Mucosa of descending colon (tissue), 3 donors: ENCODE measurements at regions not wholly inside any gene's neighbourhood (a gene's known extent, or its start where the extent isn't known, plus 50 kb on each side); places are given as distances from the start of the nearest gene placed in this dataset.

Experiments used
- ATAC-seq: fragments of 200-7000 bp; cut with Tn5 transposase; one replicate; pipeline ENCODE4 v1.9.1; 2020; ENCODE audit warnings: mild to moderate bottlenecking, moderate library complexity
- DNase-seq, 3 donors: peaks; one replicate each; pipeline ENCODE4 v3.0.0-alpha.2; 2020
- H3K36me3 ChIP-seq: fragments of 200-600 bp; one replicate; pipeline ENCODE4 v1.8.0; 2021; ENCODE audit warnings: low read depth, mild to moderate bottlenecking
- H3K4me1 ChIP-seq: fragments of 200-600 bp; one replicate; pipeline ENCODE4 v1.8.0; 2021; ENCODE audit warnings: low read depth, mild to moderate bottlenecking
- H3K4me3 ChIP-seq: fragments of 200-600 bp; one replicate; pipeline ENCODE4 v1.8.0; 2021; ENCODE audit warnings: mild to moderate bottlenecking
- H3K9me3 ChIP-seq: fragments of 200-600 bp; one replicate; pipeline ENCODE4 v1.8.0; 2021; ENCODE audit warnings: mild to moderate bottlenecking
- intact Hi-C, 2 donors: fragments of 100-400 bp; cut with DNase I in 1 of 2; cut with micrococcal nuclease in 1 of 2; formaldehyde crosslinking; loops; one replicate each; pipeline versions ENCODE4 v1.11.0 to v1.11.1; 2022; cut with DNase I, micrococcal nuclease
- TF ChIP-seq, protein P1 (sequence below): fragments of 200-600 bp; IDR thresholded peaks from one replicate; pipeline ENCODE4 v1.8.0; 2022; ENCODE audit warnings: antibody characterized with exemption, mild to moderate bottlenecking
- donor health status: DM: no; HTN: no; CAD: no; lungs with moderate emphysema.
- donor health status: DM: no; HTN: no; CAD: no.
- donor health status: DM: no; HTN: yes; CAD: no.

DNA sequence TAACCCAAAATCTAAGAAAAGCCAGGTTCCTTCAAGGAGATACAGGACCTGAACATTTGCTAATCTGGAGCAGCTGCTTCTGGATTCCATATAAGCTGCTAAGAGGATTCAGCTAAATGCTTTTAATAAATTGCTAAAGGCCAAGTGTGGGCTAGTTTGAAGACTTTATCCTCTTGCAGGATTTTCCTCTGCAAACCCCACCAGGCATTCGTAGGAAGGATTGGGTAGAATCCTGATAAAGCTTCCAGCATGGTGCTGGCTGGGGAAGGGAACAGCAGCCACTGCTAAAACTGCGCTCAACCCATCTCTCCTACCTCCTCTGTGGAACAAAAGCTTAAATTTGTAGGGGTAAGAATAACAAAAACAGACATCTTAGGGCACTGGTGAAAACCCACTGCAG, 61.3 kb upstream of the TAB3 start:
- intact Hi-C loops, result no loop called here
- Histone ChIP-seq H3K9me3 (no peaks in the 10 kb centered on the region), H3K4me1 (no peaks in the 10 kb centered on the region), H3K36me3 (no peaks in the 10 kb centered on the region), H3K4me3 (no peak overlapping the region)
- ATAC-seq (no peak), DNase-seq (no peak)
- TF ChIP-seq, protein P1, sequence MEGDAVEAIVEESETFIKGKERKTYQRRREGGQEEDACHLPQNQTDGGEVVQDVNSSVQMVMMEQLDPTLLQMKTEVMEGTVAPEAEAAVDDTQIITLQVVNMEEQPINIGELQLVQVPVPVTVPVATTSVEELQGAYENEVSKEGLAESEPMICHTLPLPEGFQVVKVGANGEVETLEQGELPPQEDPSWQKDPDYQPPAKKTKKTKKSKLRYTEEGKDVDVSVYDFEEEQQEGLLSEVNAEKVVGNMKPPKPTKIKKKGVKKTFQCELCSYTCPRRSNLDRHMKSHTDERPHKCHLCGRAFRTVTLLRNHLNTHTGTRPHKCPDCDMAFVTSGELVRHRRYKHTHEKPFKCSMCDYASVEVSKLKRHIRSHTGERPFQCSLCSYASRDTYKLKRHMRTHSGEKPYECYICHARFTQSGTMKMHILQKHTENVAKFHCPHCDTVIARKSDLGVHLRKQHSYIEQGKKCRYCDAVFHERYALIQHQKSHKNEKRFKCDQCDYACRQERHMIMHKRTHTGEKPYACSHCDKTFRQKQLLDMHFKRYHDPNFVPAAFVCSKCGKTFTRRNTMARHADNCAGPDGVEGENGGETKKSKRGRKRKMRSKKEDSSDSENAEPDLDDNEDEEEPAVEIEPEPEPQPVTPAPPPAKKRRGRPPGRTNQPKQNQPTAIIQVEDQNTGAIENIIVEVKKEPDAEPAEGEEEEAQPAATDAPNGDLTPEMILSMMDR, result no peak

- Histone ChIP-seq H3K4me1 (no peaks in the 10 kb centered on the region), H3K9me3 (no peaks in the 10 kb centered on the region), H3K36me3 (no peaks in the 10 kb centered on the region), H3K4me3 (no peak overlapping the region)
- intact Hi-C loops, result no loop called here
- DNase-seq, result no peak
- TF ChIP-seq, protein P1, result no peak
- no peak for ATAC-seq
Measured at GRCh38 chrX:30949554-30949953, 60.5 kb upstream of the TAB3 start.

DNA sequence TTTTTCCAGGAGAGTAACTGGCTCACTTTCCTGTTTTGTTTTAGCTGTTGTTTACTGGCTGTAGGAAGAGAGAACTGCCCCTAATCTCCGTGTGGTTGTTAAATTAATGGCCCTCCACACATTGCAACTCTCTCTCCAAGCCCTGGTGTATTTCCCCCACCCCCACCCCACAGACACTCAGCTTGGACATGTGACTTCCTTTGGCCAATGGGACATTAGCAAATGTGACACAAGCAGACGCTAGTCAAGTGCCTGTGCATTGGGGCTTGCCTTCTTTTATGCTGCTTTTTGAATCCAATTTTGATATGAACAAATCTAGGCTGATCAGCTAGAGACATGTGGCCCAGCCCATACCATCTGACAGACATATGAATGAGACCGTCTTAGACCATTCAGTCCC, 59.6 kb upstream of the TAB3 start:
- no peaks in the 10 kb centered on the region for H3K36me3 ChIP-seq
- H3K4me3 ChIP-seq, result no peak overlapping the region
- TF ChIP-seq, protein P1, result no peak
- H3K4me1 ChIP-seq, result peaks cover 2% of the 10 kb centered on the region
- intact Hi-C loops, result no loop called here
- no peaks in the 10 kb centered on the region for H3K9me3 ChIP-seq
- ATAC-seq (no peak), DNase-seq (no peak)

GRCh38 chrX:30948051-30948450, 59.0 kb upstream of the TAB3 start:
- H3K4me1 ChIP-seq, result peaks cover 2% of the 10 kb centered on the region
- H3K36me3 ChIP-seq, result no peaks in the 10 kb centered on the region
- DNase-seq (no peak), ATAC-seq (no peak)
- TF ChIP-seq, protein P1, result no peak
- intact Hi-C loops, result no loop called here
- H3K9me3 ChIP-seq, result no peaks in the 10 kb centered on the region
- H3K4me3 ChIP-seq, result no peak overlapping the region

- TF ChIP-seq, protein P1, result no peak
- Histone ChIP-seq H3K4me1 (peaks cover 4% of the 10 kb centered on the region), H3K36me3 (no peaks in the 10 kb centered on the region), H3K9me3 (no peaks in the 10 kb centered on the region), H3K4me3 (no peak overlapping the region)
- DNase-seq (no peak), ATAC-seq (peak; percentile 84)
- intact Hi-C loops, result no loop called here
Measured at GRCh38 chrX:30943984-30944383, 54.9 kb upstream of the TAB3 start.

DNA sequence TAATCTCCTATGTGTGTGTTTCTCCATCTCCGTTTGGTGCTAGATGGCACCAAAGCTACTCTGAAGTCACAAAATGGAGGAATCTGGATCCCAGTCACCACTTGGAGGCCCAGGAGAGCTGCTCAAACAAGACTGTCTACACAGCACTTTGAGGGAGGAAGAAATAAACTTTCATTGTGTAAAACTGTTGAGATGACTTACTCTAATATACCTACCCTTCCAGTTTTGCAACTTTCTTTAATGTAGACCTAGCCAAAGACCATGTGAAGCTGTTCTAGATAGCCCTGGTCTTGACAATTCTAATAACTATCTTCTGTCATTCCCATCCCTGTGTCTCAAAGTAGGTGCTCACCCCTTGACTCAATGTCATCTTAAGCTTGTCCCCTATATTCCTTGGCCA, 52.8 kb upstream of the TAB3 start:
- ATAC-seq (peak; percentile 19), DNase-seq (no peak)
- H3K4me1 ChIP-seq, result peaks cover 4% of the 10 kb centered on the region
- H3K9me3 ChIP-seq, result no peaks in the 10 kb centered on the region
- TF ChIP-seq, protein P1, result no peak
- no peak overlapping the region for H3K4me3 ChIP-seq
- H3K36me3 ChIP-seq, result no peaks in the 10 kb centered on the region
- intact Hi-C loops, result no loop called here
